OCI-LY1 (cell line): ENCODE measurements at regions not wholly inside any gene's neighbourhood (a gene's known extent, or its start where the extent isn't known, plus 50 kb on each side); places are given as distances from the start of the nearest gene placed in this dataset.

Source experiments
- H2AFZ ChIP-seq: fragments of 200-600 bp; sonication (generic), shearing (Covaris generic); 2 replicates; pipeline ENCODE4 v1.6.0; 2014; ENCODE audit warnings: antibody characterized with exemption, mild to moderate bottlenecking, low read length
- H3F3A ChIP-seq: fragments of 200-600 bp; sonication (generic), shearing (Covaris generic); 2 replicates; pipeline ENCODE4 v1.6.0; 2014; ENCODE audit warnings: mild to moderate bottlenecking, antibody characterized with exemption, low read length, moderate library complexity; ENCODE audit not compliant: insufficient read depth
- H3K27ac ChIP-seq: fragments of 200-600 bp; sonication (generic); 2 replicates; pipeline ENCODE4 v1.5.1; 2014; ENCODE audit warnings: low read length, mixed run types, mild to moderate bottlenecking, low read depth; ENCODE audit not compliant: poor library complexity, severe bottlenecking
- H3K27me3 ChIP-seq: fragments of 200-600 bp; sonication (generic); 2 replicates; pipeline ENCODE4 v1.6.0; 2014; ENCODE audit warnings: antibody characterized with exemption, mild to moderate bottlenecking, low read length, moderate library complexity; ENCODE audit not compliant: insufficient read depth
- H3K36me3 ChIP-seq: fragments of 200-600 bp; sonication (generic); 2 replicates; pipeline ENCODE4 v1.6.1; 2014; ENCODE audit warnings: mild to moderate bottlenecking, antibody characterized with exemption, low read length, moderate library complexity, mixed read lengths; ENCODE audit not compliant: insufficient read depth
- H3K4me1 ChIP-seq: fragments of 200-600 bp; sonication (generic); 2 replicates; pipeline ENCODE4 v1.5.1; 2014; ENCODE audit warnings: mild to moderate bottlenecking, low read length, moderate library complexity; ENCODE audit not compliant: insufficient read depth, severe bottlenecking
- H3K4me2 ChIP-seq: fragments of 200-600 bp; sonication (generic), shearing (Covaris generic); 2 replicates; pipeline ENCODE4 v1.6.1; 2014; ENCODE audit warnings: low read length
- H3K4me3 ChIP-seq: fragments of 200-600 bp; sonication (generic); 2 replicates; pipeline ENCODE4 v1.5.1; 2014; ENCODE audit warnings: low read length, low read depth, mild to moderate bottlenecking, mixed read lengths; ENCODE audit not compliant: poor library complexity, severe bottlenecking
- H3K79me2 ChIP-seq: fragments of 200-600 bp; shearing (Covaris generic); 2 replicates; pipeline ENCODE4 v1.6.1; 2016; ENCODE audit warnings: mixed run types, low read length, mixed read lengths; ENCODE audit not compliant: insufficient read depth
- H3K9ac ChIP-seq: fragments of 200-600 bp; sonication (generic), shearing (Covaris generic); 2 replicates; pipeline ENCODE4 v1.6.1; 2014; ENCODE audit warnings: mild to moderate bottlenecking, low read length, mixed read lengths
- H3K9me2 ChIP-seq: fragments of 200-600 bp; sonication (generic), shearing (Covaris generic); 2 replicates; pipeline ENCODE4 v1.6.1; 2014; ENCODE audit warnings: low read depth, mild to moderate bottlenecking, low read length, mixed read lengths
- H3K9me3 ChIP-seq: fragments of 200-600 bp; shearing (Covaris generic); 2 replicates; pipeline ENCODE4 v1.6.1; 2014; ENCODE audit warnings: low read length, mixed read lengths
- H4K20me1 ChIP-seq: fragments of 200-600 bp; sonication (generic), shearing (Covaris generic); 2 replicates; pipeline ENCODE4 v1.6.0; 2016; ENCODE audit warnings: mild to moderate bottlenecking, low read length; ENCODE audit not compliant: insufficient read depth
- EZH2 ChIP-seq: fragments of 200-600 bp; sonication (generic), shearing (Covaris generic); IDR thresholded peaks from 2 replicates; pipeline ENCODE4 v1.8.0; 2017; ENCODE audit warnings: borderline replicate concordance, mixed run types, mild to moderate bottlenecking, antibody characterized with exemption, low read length, moderate library complexity, mixed read lengths
- TF ChIP-seq, protein P1 (sequence below): fragments of 200-600 bp; sonication (generic), shearing (Covaris generic); IDR thresholded peaks from 2 replicates; pipeline ENCODE4 v1.5.1; 2017; ENCODE audit warnings: mild to moderate bottlenecking, antibody characterized with exemption, low read length, moderate library complexity, mixed read lengths

DNA sequence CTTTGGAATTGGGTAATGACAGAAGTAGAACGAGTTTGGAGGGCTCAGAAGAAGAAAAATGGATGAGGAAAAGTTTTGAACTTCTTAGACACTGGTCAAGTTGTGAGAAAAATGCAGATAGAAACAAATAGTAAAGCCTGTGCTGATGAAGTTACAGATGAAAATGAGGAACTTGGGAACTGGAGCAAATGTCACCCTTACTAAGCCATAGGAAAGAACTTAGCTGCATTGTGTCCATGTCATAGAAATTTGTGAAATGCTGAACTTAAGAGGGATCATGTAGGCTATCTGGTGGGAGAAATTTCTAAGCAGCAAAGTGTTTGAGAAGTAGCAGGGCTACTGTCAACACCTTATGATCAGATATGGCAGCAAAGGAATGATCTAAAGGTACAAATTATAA is 289.2 kb upstream of the PCDH9 start:
- Histone ChIP-seq H3K79me2 (no peaks in the 10 kb centered on the region), H3K9me3 (no peaks in the 10 kb centered on the region), H3K36me3 (no peaks in the 10 kb centered on the region), H2AFZ (no peak overlapping the region), H3K4me1 (no peaks in the 10 kb centered on the region), H3F3A (no peaks in the 10 kb centered on the region), H3K27ac (no peak overlapping the region), H3K4me3 (no peak overlapping the region), H3K9me2 (no peaks in the 10 kb centered on the region; the same call in 1 of the 2 replicates), H3K4me2 (no peak overlapping the region), H3K9ac (no peak overlapping the region), H4K20me1 (no peaks in the 10 kb centered on the region), H3K27me3 (no peaks in the 10 kb centered on the region)
- TF ChIP-seq, protein P1, sequence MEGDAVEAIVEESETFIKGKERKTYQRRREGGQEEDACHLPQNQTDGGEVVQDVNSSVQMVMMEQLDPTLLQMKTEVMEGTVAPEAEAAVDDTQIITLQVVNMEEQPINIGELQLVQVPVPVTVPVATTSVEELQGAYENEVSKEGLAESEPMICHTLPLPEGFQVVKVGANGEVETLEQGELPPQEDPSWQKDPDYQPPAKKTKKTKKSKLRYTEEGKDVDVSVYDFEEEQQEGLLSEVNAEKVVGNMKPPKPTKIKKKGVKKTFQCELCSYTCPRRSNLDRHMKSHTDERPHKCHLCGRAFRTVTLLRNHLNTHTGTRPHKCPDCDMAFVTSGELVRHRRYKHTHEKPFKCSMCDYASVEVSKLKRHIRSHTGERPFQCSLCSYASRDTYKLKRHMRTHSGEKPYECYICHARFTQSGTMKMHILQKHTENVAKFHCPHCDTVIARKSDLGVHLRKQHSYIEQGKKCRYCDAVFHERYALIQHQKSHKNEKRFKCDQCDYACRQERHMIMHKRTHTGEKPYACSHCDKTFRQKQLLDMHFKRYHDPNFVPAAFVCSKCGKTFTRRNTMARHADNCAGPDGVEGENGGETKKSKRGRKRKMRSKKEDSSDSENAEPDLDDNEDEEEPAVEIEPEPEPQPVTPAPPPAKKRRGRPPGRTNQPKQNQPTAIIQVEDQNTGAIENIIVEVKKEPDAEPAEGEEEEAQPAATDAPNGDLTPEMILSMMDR: no peak
- TF ChIP-seq EZH2: no peak

DNA sequence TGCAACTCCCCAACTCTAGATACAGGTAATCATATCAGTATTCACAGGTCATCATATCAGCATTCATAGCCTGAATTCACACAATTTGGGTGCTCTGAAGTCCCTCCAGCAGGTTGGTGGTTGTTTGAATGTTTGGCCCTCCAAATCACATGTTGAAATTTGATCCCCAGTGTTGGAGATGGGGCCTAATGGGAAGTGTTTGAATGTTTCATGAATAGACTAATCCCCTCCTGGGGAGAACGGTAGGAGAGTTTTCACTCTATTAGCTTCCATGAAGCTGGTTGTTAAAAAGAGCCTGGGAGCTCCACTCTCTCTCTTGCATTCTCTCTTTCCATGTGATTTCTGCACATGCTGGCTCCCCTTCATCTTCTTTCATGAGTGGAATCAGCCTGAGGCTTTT is 288.6 kb upstream of the PCDH9 start:
- Histone ChIP-seq H3K4me1 (no peaks in the 10 kb centered on the region), H3K4me2 (no peak overlapping the region), H3K36me3 (no peaks in the 10 kb centered on the region), H3K9ac (no peak overlapping the region), H3K9me2 (no peaks in the 10 kb centered on the region; the same call in 1 of the 2 replicates), H3K9me3 (no peaks in the 10 kb centered on the region), H3K79me2 (no peaks in the 10 kb centered on the region), H4K20me1 (no peaks in the 10 kb centered on the region), H2AFZ (no peak overlapping the region), H3K27me3 (no peaks in the 10 kb centered on the region), H3F3A (no peaks in the 10 kb centered on the region), H3K4me3 (no peak overlapping the region), H3K27ac (no peak overlapping the region)
- TF ChIP-seq EZH2: no peak
- TF ChIP-seq, protein P1: no peak

DNA sequence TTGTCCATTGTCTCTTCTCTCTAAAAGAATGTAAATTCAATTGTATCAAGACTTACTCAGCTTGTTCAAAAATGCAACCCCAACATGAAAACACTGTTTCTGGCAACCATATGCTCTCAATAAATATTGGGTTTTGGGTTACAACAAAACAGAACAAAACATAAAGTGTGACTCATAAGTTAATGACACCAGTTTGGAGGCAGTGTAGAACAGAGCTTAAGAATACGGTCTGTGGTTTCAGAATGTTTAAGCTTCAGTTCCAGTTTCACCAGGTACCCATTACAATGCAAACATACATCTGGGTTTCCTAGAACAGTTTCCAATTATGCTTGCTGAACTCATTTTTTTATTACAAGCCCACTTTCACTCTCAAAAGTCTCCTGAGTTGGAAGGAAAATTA is 285.8 kb upstream of the PCDH9 start:
- no peak overlapping the region for H3K4me3 ChIP-seq
- H3K4me1 ChIP-seq: no peaks in the 10 kb centered on the region
- no peak overlapping the region for H3K4me2 ChIP-seq
- no peaks in the 10 kb centered on the region for H3K9me3 ChIP-seq
- no peak for TF ChIP-seq EZH2
- TF ChIP-seq, protein P1: no peak
- no peaks in the 10 kb centered on the region for H3F3A ChIP-seq
- no peak overlapping the region for H3K27ac ChIP-seq
- no peaks in the 10 kb centered on the region for H3K79me2 ChIP-seq
- no peaks in the 10 kb centered on the region for H3K9me2 ChIP-seq
- no peak overlapping the region for H3K9ac ChIP-seq
- H3K27me3 ChIP-seq: no peaks in the 10 kb centered on the region
- H3K36me3 ChIP-seq: no peaks in the 10 kb centered on the region
- no peak overlapping the region for H2AFZ ChIP-seq
- H4K20me1 ChIP-seq: no peaks in the 10 kb centered on the region
